Thymus (tissue), 11 donors: ENCODE measurements at regions not wholly inside any gene's neighbourhood (a gene's known extent, or its start where the extent isn't known, plus 50 kb on each side); places are given as distances from the start of the nearest gene placed in this dataset.

Experiments used
- DNase-seq, 9 donors: peaks; one replicate each; pipeline ENCODE4 v3.0.0-alpha.2; 2013; ENCODE audit warnings: low spot score in 9 of 9, low read depth in 6 of 9, missing footprints in 1 of 9
- H3K27ac ChIP-seq, 2 donors: one replicate each; pipeline ENCODE4 v1.5.1; 2013; ENCODE audit warnings: control low read depth in 1 of 2, low read depth in 1 of 2, low read length in 1 of 2, mild to moderate bottlenecking in 1 of 2, moderate library complexity in 1 of 2
- H3K27me3 ChIP-seq, 2 donors: one replicate each; pipeline ENCODE4 v1.5.1; 2013; ENCODE audit warnings: low read length in 1 of 2; ENCODE audit not compliant: control insufficient read depth in 2 of 2, insufficient read depth in 1 of 2
- H3K36me3 ChIP-seq, 2 donors: one replicate each; pipeline ENCODE4 v1.5.1; 2013; ENCODE audit warnings: low read length in 1 of 2, mild to moderate bottlenecking in 1 of 2, moderate library complexity in 1 of 2; ENCODE audit not compliant: control insufficient read depth in 2 of 2, insufficient read depth in 2 of 2
- H3K4me1 ChIP-seq, 2 donors: one replicate each; pipeline ENCODE4 v1.5.1; 2013; ENCODE audit warnings: low read length in 2 of 2; ENCODE audit not compliant: control insufficient read depth in 2 of 2, insufficient read depth in 2 of 2
- H3K4me3 ChIP-seq, 2 donors: one replicate each; pipeline ENCODE4 v1.5.1; 2013; ENCODE audit warnings: low read length in 2 of 2, control low read depth in 1 of 2, mild to moderate bottlenecking in 1 of 2
- H3K9me3 ChIP-seq, 2 donors: one replicate each; pipeline ENCODE4 v1.5.1; 2013; ENCODE audit warnings: low read length in 1 of 2, mild to moderate bottlenecking in 1 of 2; ENCODE audit not compliant: control insufficient read depth in 2 of 2, insufficient read depth in 1 of 2
- WGBS: extraction: QIAGEN DNeasy Blood & Tissue Kit; methylation state at CpG from one replicate; pipeline ENCODE4 v1.1.7; 2013; 5-methylcytosine and 5-hydroxymethylcytosine counted together
- donor health status: healthy.

GRCh38 chr7:155955367-155955635 is 143.0 kb upstream of the SHH start:
- no peaks in the 10 kb centered on the region for H3K36me3 ChIP-seq
- no peak overlapping the region for H3K27ac ChIP-seq
- DNase-seq, result no peak
- H3K4me3 ChIP-seq, result no peak overlapping the region
- no peaks in the 10 kb centered on the region for H3K9me3 ChIP-seq
- no peaks in the 10 kb centered on the region for H3K4me1 ChIP-seq
- H3K27me3 ChIP-seq, result no peaks in the 10 kb centered on the region
- WGBS, result 93% methylated on average over 9 of the region's 9 CpGs

GRCh38 chr7:155954550-155955366 is 142.5 kb upstream of the SHH start:
- H3K4me3 ChIP-seq, result no peak overlapping the region
- no peaks in the 10 kb centered on the region for H3K4me1 ChIP-seq
- H3K36me3 ChIP-seq, result no peaks in the 10 kb centered on the region
- H3K27ac ChIP-seq, result no peak overlapping the region
- H3K9me3 ChIP-seq, result no peaks in the 10 kb centered on the region
- WGBS, result 90% methylated on average over 22 of the region's 22 CpGs
- no peaks in the 10 kb centered on the region for H3K27me3 ChIP-seq
- no peak for DNase-seq

GRCh38 chr7:155953781-155954549 is 141.7 kb upstream of the SHH start:
- Histone ChIP-seq H3K27ac (no peak overlapping the region), H3K4me3 (no peak overlapping the region), H3K9me3 (no peaks in the 10 kb centered on the region), H3K27me3 (peaks cover 0 to under 1% of the 10 kb centered on the region in 2 donors), H3K36me3 (no peaks in the 10 kb centered on the region), H3K4me1 (no peaks in the 10 kb centered on the region)
- DNase-seq, result no peak
- 88% methylated on average over 19 of the region's 19 CpGs for WGBS

- Histone ChIP-seq H3K4me3 (no peak overlapping the region), H3K36me3 (no peaks in the 10 kb centered on the region), H3K4me1 (no peaks in the 10 kb centered on the region), H3K27ac (no peak overlapping the region), H3K9me3 (no peaks in the 10 kb centered on the region), H3K27me3 (peaks cover 0 to 2% of the 10 kb centered on the region in 2 donors)
- WGBS, result 81% methylated on average over 5 of the region's 5 CpGs
- no peak for DNase-seq
Observed at GRCh38 chr7:155953501-155953778, 141.2 kb upstream of the SHH start.

GRCh38 chr7:155951554-155952158 is 139.4 kb upstream of the SHH start:
- no peak for DNase-seq
- H3K27ac ChIP-seq, result no peak overlapping the region
- H3K9me3 ChIP-seq, result no peaks in the 10 kb centered on the region
- no peaks in the 10 kb centered on the region for H3K4me1 ChIP-seq
- no peak overlapping the region for H3K4me3 ChIP-seq
- WGBS, result 87% methylated on average over 21 of the region's 21 CpGs
- H3K36me3 ChIP-seq, result no peaks in the 10 kb centered on the region
- H3K27me3 ChIP-seq, result peaks cover 0 to 2% of the 10 kb centered on the region in 2 donors

- H3K27ac ChIP-seq, result no peak overlapping the region
Observed at GRCh38 chr7:155950898-155951553, 138.8 kb upstream of the SHH start.

GRCh38 chr7:155948845-155949244 is 136.6 kb upstream of the SHH start:
- Histone ChIP-seq H3K4me3 (no peak overlapping the region), H3K27ac (no peak overlapping the region), H3K27me3 (peaks cover 0 to 2% of the 10 kb centered on the region in 2 donors), H3K4me1 (no peaks in the 10 kb centered on the region), H3K36me3 (no peaks in the 10 kb centered on the region), H3K9me3 (no peaks in the 10 kb centered on the region)
- WGBS, result 94% methylated on average over 10 of the region's 10 CpGs
- DNase-seq, result no peak

More at GRCh38 chr7:155950898-155951553, 138.8 kb upstream of the SHH start:
- DNase-seq, result no peak
- WGBS, result 94% methylated on average over 14 of the region's 14 CpGs
- Histone ChIP-seq H3K9me3 (no peaks in the 10 kb centered on the region), H3K36me3 (no peaks in the 10 kb centered on the region), H3K4me3 (no peak overlapping the region), H3K4me1 (no peaks in the 10 kb centered on the region), H3K27me3 (peaks cover 0 to 2% of the 10 kb centered on the region in 2 donors)

- no peak overlapping the region for H3K27ac ChIP-seq
- H3K9me3 ChIP-seq, result no peaks in the 10 kb centered on the region
- no peak for DNase-seq
- 89% methylated on average over 6 of the region's 6 CpGs for WGBS
- H3K4me3 ChIP-seq, result no peak overlapping the region
- no peaks in the 10 kb centered on the region for H3K4me1 ChIP-seq
- H3K36me3 ChIP-seq, result no peaks in the 10 kb centered on the region
- H3K27me3 ChIP-seq, result peaks cover 0 to 2% of the 10 kb centered on the region in 2 donors
Observed at GRCh38 chr7:155948423-155948822, 136.2 kb upstream of the SHH start.

- H3K36me3 ChIP-seq, result no peaks in the 10 kb centered on the region
- no peaks in the 10 kb centered on the region for H3K4me1 ChIP-seq
- no peak overlapping the region for H3K4me3 ChIP-seq
- 96% methylated on average over 6 of the region's 6 CpGs for WGBS
- H3K27me3 ChIP-seq, result peaks cover 0 to 2% of the 10 kb centered on the region in 2 donors
- DNase-seq, result no peak
- H3K9me3 ChIP-seq, result no peaks in the 10 kb centered on the region
- no peak overlapping the region for H3K27ac ChIP-seq
Observed at GRCh38 chr7:155947051-155947450, 134.8 kb upstream of the SHH start.
